ENCODE measurements at regions not wholly inside any gene's neighbourhood (a gene's known extent, or its start where the extent isn't known, plus 50 kb on each side); places are given as distances from the start of the nearest gene placed in this dataset.

DNA sequence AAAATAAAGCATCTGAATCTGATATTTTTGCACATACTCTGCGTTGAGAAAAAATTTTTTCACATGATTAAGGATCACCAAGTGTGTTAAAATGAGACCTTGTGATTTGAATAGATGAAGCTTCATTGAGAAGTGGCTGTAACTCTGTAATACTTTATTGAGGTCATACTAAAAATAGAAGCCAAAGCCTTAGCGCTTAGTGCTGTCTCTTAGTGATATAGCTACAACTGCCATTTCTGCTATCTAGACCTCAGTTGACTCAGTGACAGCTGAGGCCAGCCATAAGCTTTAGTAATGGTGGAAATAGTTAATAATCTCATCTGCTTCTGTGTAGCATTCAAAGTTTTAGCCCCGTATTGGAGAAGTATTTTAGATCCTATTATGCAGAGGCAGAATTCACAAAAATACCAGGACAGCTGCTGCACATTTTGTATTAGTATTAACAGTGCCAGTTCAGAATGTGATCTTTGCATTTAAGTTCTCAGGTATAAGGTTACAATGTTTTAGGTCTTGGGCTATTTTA is 107.4 kb upstream of the SGCD start:
- TF ChIP-seq CTCF (IDR thresholded peaks at IDR 0.05; ENCODE audit: insufficient read depth, low read length, poor library complexity, severe bottlenecking) (no peak), EZH2phosphoT487 (conservative IDR thresholded peaks at IDR 0.05; ENCODE audit: low read length) (no peak)
